Lower leg skin (tissue), 3 donors: ENCODE measurements at regions not wholly inside any gene's neighbourhood (a gene's known extent, or its start where the extent isn't known, plus 50 kb on each side); places are given as distances from the start of the nearest gene placed in this dataset.

Source experiments
- POLR2A ChIP-seq, 2 donors: fragments of 450-650 bp; IDR thresholded peaks; one replicate each; pipeline ENCODE4 v1.6.1; 2016 to 2017; ENCODE audit warnings: antibody characterized with exemption in 2 of 2, mild to moderate bottlenecking in 1 of 2, moderate library complexity in 1 of 2
- TF ChIP-seq, protein P1 (sequence below), 3 donors: fragments of 450-650 bp; IDR thresholded peaks; one replicate each; pipeline ENCODE4 v1.5.1; 2016; ENCODE audit warnings: antibody characterized with exemption in 3 of 3, mild to moderate bottlenecking in 3 of 3, moderate library complexity in 2 of 3

DNA sequence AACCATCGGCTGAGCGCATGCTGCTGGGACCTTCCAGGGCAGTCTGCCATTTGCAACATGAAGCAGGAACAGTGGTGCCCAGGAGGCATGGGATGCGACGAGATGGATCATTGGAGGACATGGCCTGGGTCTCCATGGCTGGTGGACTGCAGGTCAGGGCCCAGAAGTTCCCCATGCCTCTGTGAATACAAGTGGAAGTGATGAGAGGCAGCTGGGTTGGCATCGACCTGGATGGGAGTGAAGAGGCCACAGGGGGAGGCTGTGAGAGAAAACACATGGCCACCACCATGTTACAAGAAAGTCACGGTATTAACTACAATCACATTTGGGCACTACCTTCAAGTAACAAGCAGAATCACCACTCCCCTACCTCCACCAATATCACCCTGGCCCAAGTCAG is 262.0 kb downstream of the FOXO1 start:
- TF ChIP-seq, protein P1, sequence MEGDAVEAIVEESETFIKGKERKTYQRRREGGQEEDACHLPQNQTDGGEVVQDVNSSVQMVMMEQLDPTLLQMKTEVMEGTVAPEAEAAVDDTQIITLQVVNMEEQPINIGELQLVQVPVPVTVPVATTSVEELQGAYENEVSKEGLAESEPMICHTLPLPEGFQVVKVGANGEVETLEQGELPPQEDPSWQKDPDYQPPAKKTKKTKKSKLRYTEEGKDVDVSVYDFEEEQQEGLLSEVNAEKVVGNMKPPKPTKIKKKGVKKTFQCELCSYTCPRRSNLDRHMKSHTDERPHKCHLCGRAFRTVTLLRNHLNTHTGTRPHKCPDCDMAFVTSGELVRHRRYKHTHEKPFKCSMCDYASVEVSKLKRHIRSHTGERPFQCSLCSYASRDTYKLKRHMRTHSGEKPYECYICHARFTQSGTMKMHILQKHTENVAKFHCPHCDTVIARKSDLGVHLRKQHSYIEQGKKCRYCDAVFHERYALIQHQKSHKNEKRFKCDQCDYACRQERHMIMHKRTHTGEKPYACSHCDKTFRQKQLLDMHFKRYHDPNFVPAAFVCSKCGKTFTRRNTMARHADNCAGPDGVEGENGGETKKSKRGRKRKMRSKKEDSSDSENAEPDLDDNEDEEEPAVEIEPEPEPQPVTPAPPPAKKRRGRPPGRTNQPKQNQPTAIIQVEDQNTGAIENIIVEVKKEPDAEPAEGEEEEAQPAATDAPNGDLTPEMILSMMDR (IDR thresholded peaks at IDR 0.05) = no peak
- no peak for TF ChIP-seq POLR2A (IDR thresholded peaks at IDR 0.05)
